NCI-H2081 treated with DMSO at 0.1 percent for 48 hours (cell line): ENCODE measurements at regions not wholly inside any gene's neighbourhood (a gene's known extent, or its start where the extent isn't known, plus 50 kb on each side); places are given as distances from the start of the nearest gene placed in this dataset.

Experiments
- DNase-seq: peaks from one replicate; lab custom pipeline; 2025; lab: John Stamatoyannopoulos, UW

GRCh38 chr16:51085271-51085670, 65.8 kb downstream of the SALL1 start:
- no peak for DNase-seq

- no peak for DNase-seq
Measured at GRCh38 chr16:51084074-51084928, 66.8 kb downstream of the SALL1 start.

GRCh38 chr16:51072591-51072990, 78.5 kb downstream of the SALL1 start:
- no peak for DNase-seq

GRCh38 chr16:51071326-51071725, 79.7 kb downstream of the SALL1 start:
- no peak for DNase-seq

GRCh38 chr16:51067352-51067751, 83.7 kb downstream of the SALL1 start:
- no peak for DNase-seq

- no peak for DNase-seq
Measured at GRCh38 chr16:51062039-51062438, 89.0 kb downstream of the SALL1 start.

GRCh38 chr16:51061328-51061727, 89.7 kb downstream of the SALL1 start:
- no peak for DNase-seq

GRCh38 chr16:51057969-51058337, 93.1 kb downstream of the SALL1 start:
- DNase-seq: no peak

- no peak for DNase-seq
Measured at GRCh38 chr16:51057102-51057793, 93.8 kb downstream of the SALL1 start.

GRCh38 chr16:51056331-51056730, 94.7 kb downstream of the SALL1 start:
- no peak for DNase-seq

- DNase-seq: no peak
Measured at GRCh38 chr16:51055434-51055833, 95.6 kb downstream of the SALL1 start.

- no peak for DNase-seq
Measured at GRCh38 chr16:51053775-51054174, 97.3 kb downstream of the SALL1 start.

GRCh38 chr16:51051671-51052070, 99.4 kb downstream of the SALL1 start:
- no peak for DNase-seq

- no peak for DNase-seq
Measured at GRCh38 chr16:51050377-51050706, 100.7 kb downstream of the SALL1 start.

- no peak for DNase-seq
Measured at GRCh38 chr16:51049678-51050376, 101.2 kb downstream of the SALL1 start.

- DNase-seq: no peak
Measured at GRCh38 chr16:51049276-51049675, 101.8 kb downstream of the SALL1 start.

GRCh38 chr16:51048544-51048943, 102.5 kb downstream of the SALL1 start:
- no peak for DNase-seq

GRCh38 chr16:51045794-51046193, 105.3 kb downstream of the SALL1 start:
- DNase-seq: no peak

- DNase-seq: no peak
Measured at GRCh38 chr16:51045186-51045585, 105.9 kb downstream of the SALL1 start.

GRCh38 chr16:51041546-51041945, 109.5 kb downstream of the SALL1 start:
- no peak for DNase-seq

- no peak for DNase-seq
Measured at GRCh38 chr16:51040637-51041036, 110.4 kb downstream of the SALL1 start.

GRCh38 chr16:51039638-51040331, 111.3 kb downstream of the SALL1 start:
- DNase-seq: no peak
